Activated CD4-positive, alpha-beta T cell treated with anti-CD3 and anti-CD28 coated beads, Interleukin-10, Interleukin-2, amounts not matched to agents 100 ng/mL and 50 ng/mL, durations not matched to agents 16 hours and 8 hours (primary cell): ENCODE measurements at regions not wholly inside any gene's neighbourhood (a gene's known extent, or its start where the extent isn't known, plus 50 kb on each side); places are given as distances from the start of the nearest gene placed in this dataset.
"Not testable (repeated sequence)": the region's sequence is repeated elsewhere in the genome, so short reads cannot be mapped to it uniquely, and the experiment has no call there.

Source experiments
- DNase-seq: peaks from one replicate; pipeline ENCODE4 v3.0.0-alpha.2; 2020

DNA sequence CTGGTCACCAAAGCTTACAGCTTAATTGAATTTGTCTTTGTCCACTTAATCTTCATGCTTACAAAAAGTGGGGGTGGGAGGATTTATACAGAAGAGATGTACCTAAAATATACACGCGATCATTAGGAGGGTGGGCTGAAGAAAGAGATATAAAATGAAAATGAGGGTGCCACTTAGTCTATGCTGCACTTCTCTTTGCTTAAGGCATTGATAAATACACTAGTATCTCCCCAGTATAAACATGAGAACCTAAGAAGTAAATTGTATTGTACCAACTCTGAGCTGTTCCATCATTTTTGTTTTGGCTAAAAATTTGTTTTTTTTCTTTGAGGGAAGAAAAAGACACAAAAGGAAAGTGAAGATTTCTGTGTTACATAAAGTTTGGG lies 170.8 kb upstream of the ZNF217 start:
- DNase-seq: no peak

DNA sequence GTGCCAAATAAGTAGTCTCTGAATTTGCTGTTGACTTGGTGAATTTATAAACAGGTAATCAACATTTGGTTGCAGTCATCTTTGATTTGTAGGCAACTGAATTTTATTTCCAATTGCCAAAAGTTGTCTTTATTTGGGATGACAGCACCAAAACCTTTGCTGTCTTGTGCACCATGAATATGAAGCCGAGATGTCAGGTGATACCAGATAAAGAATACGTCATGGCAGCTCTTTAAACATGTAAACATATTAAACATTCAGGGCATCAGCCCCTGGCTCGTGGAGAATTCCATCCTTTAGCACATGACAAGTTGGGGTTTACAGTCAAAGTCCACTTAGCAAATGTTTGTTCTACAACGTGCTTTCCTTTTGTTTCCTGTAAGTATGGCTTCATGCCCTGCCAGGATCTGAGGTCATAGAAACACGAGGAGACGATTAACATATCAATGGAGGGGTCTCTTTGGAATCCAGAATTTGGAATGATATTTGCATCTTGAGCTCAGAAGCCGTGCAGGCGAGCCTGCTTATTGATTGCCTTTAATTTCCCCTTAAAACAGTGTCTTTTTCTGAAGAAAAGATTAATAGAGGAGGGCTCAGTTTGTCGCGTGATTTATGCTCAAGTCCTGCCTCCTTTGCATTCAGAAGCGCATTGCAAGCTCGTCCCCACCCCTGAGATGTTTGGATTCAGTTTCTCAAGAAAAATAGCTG lies 170.2 kb upstream of the ZNF217 start:
- no peak for DNase-seq

DNA sequence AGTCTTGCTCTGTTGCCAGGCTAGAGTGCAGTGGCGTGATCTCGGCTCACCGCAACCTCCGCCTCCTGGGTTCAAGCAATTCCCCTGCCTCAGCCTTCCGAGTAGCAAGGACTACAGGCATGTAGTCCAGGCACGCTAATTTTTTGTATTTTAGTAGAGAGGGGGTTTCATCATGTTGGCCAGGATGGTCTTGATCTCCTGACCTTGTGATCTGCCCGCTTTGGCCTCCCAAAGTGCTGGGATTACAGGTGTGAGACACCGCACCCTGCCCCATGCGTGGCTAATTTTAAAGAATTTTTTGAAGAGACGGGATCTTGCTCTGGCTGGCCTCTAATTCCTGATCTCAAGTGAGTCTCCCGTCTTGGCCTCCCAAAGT lies 168.8 kb upstream of the ZNF217 start:
- DNase-seq: not testable (repeated sequence)

DNA sequence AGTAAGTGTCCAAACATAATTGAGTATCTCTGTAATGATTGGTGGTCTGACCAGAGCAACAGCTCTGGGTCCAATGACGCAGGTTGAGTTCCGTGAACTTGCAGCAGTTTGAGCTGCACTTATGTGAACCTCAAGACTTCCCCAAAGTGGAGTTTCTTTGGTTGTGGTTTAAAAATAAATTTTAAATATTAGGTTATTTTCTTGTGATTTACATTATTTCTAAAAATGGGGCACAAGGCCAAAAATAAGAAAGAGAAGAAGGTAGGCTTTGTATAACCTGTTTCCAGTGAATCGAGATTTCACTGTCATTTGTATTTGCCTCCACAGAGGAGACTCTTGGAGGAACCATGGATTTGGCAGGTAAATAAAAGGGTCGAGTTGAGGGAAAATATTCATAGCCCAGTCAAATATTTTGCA lies 166.4 kb upstream of the ZNF217 start:
- DNase-seq: no peak

DNA sequence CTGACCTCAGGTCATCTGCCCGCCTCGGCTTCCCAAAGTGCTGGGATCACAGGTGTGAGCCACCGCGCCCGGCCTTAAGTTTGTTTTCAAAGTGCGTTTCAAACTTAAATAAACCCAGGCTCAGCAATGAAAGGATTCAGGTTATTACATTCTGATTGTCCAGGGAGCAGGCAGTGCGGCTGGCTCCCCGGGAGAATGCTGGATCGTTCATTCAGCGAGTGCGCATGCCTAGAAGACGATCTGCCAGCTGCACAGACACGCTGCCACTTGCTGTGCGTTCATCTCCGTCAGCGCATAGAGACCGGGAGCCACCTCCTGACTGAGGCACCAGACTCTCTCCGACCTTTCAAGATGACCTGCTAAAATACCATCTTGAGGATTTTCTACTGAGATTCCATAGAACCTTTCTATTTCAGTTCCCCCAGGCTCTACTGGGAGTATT lies 163.9 kb upstream of the ZNF217 start:
- no peak for DNase-seq

DNA sequence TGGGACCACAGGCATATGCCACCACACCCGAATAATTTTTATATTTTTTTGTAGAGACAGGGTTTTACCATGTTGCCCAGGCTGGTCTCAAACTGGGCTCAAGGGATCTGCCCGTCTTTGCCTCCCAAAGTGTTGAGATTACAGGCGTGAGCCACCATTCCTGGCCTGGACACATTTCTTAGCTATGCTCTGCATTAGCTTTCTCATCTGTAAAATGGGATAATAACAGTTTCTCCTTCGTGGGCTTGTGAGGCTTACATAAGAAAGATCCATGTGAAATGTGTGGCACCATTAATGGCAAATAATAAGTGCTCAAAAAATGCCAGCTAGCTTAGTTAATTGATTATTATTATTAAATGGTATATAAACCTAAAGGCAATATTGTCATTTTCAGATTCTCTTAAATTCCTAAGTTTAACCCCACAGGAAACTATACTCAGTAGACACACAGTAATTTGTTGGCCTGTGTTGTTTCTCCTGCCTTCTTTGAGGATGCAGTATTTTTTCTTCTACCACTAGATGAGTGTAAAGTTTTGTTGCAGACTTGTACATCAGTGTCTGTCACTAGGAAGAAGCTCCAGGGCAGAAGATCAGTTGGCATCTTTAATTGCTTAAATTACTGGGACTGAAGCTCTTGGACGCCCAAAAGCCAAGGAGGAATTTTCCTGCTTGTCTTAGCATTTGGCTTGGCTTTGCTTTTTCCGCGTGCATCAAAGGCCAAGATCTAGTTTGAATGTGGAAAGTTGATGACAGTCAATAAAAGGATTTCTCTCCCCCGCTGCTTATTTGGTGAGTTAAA lies 162.3 kb upstream of the ZNF217 start:
- DNase-seq: no peak

DNA sequence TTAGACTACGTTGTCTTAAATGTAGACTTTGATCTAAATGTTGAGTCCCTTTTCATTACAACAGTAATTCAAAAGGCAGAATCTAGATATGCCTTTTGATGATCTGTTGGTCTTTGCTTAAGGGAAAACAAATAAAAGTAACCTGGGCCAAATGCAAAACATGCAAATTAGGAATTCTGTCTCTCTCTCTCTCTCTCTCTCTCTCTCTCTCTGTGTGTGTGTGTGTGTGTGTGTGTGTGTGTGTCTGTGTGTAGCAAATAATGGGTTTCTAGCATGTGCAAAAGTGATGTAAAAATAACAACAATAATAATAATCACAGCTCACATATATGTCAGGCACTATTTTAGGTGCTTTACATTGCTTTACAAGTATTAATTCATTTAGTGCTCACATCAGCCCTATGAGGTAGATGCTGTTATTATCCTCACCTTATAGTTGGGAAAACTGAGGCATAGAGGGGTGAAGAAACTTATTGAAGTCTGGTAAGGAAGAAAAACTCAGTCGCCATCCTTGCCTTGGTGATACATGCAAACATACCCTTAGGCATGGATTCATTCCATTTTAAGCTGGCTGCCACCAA lies 160.3 kb upstream of the ZNF217 start:
- DNase-seq: no peak

DNA sequence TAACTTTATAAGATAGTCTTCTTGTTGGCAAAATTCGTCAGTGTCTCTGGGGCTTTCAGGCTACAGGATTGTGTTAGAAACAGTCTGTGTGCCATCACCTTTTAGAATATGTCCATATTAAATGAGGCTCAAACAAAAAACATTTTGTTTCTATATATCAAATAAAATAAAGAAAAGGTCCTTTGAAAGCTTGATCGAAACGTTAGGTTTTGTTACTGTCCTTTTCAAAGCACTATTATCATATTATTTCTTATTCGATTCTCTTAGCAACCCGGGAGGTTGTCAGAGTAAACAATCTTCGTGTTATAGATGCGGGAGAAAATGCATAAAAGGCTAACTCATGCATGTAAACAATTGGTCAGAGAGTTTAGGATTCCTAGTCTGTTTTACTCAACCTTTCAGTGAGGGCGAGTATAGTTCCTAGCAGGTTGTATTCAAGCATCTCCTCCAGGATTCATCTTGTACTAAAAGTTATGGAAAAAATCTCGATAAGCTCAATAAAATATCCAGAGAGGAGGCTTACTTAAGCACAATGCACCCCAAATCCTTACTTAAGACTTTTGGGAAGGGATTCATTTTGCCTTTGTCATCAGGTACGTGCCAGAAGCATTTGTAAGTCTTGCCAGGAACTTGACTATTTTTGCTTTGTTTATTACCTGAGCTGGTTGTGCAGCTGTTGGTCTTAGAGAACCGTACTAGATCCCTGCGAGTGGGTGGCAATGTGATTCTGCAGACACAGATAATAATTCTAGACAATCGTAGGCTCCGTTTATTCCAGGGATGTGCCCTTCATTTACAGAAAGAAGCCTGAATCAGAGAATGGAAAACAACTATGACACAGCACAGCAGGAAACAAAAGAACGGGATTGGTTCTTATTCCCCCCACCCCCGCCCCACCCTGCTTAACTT lies 159.6 kb upstream of the ZNF217 start:
- DNase-seq: no peak

DNA sequence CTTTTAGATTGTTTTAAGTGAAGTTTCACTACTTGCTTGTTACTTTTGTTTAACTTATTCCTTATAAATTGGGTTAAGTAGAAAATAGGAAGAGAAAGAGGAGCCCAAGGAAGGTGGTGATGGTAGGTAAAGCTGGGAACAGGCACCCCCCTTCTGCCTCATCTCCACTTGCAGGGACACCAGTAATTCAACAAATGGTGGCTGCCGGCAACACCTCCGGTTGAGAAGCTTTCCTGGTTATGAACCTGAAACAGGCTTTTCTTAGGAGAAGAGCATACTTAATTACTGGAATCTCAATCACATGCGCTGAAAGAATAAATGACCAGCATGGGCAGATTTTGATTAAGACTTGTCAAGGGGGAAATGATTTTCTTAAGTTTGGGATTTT lies 158.9 kb upstream of the ZNF217 start:
- no peak for DNase-seq

DNA sequence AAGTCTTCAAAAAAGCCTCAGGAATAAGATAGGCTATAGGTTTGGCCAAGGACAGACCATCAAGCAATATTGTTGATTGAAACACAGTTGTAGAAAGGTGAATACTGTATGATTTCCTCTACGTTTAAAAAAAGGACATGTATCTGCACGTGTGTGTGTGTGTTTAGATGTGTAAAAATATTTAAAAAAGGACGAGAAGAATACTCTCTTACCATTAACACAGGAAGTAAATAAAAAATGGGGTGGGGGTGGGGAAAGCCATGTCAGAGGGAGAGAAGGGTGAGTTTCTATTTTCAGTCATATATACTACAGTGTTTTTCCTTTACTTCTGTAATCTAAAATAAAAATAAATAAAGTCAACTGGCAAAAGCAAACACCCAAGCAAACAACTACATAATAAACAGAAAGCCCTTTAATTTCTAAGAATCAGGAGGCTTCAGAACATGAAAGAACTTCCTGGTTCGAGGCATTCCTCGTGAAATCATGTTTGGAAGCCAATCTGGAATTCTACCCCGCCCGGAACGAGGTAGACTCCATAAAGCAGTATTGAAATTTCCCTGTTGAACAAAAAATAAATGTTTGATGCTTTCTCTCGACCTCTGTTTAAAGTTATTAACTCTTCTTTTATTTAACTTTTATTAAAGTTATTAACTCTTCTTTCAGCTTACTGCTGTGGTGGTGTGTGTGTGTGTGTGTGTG lies 158.1 kb upstream of the ZNF217 start:
- no peak for DNase-seq

DNA sequence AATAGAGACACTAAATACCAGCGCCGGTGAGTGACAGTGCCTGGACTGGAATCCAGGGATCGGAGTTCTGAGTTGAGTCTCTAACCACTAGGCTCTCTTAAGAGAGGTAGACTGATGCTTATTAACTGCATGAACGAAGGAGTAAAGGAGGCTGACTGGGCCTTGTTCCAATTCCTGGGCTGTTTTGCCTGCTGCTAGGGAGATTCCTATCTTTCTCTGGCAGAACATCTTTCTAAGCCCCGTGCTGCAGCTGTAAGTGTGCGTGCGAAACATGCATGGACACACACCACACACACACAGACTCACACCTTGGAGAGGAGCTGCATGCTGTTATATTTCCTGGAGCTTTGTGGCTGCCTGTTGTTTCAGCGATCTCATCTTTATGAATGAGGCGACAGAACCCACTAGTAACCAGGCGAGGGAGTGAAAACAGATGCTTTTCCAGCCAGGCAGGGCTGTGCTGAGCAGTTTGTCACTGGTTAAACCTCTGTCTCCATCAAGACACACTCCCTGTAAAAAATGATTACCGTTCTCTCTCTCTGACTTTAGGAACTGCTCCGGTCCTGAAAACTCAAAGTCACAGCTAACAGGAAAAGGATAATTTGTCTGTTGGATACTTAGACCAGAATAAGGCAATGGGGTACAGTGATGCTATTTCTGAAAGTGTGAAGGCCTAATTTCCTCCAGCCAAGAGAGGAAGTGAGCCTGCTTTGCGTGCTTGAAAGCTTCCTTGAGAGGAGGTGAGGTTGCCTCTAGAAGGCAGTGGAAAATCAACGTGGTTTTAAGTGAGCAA lies 157.4 kb upstream of the ZNF217 start:
- DNase-seq: peak; percentile 86

DNA sequence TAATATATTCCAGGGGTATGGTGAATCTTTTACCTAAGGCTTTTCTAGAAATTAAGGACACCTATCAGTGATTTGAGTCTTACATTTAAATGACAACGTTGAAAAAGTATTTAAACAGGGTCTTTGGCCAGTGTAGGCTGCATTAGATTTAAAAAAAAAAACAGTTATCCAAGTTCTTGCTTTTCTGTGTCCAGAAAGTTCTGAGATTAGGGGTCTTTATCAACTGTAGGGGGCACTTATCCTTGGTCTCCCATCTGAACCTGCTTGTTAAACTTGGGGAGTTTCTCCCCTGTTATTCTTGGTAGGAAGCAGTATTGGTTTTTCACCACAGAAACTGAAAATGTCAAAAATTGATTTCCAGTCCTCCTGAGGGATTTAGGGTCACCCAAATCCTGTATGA lies 155.9 kb upstream of the ZNF217 start:
- DNase-seq: no peak

DNA sequence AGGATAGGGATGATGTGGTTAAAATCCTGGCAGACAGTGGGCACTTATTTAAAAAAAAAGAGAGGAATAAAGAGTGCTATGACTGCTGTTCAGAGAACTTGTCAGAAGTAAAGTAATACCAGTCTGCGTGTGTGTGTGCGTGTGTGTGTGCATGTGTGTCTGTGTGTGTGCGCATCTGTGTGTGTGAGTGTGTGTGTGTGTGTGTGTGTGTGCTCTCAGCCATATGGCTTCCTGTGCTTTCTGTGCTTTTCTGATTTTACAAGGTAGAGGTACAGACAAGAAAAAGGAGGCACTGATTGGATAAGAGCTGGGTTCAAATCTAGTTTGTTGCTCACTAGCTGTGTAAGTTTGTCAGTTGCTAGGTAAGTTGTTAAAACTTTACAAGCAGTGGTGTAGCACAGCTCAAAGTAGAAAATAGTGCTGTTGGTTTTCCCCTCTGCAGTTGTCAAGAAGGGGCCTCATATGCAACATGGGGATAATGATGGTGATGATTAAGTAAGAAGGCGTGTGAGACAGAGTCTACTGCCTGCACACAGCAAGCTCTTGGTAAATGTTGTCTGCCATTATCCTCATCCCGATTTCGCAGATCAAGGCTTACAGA lies 155.3 kb upstream of the ZNF217 start:
- DNase-seq: peak; percentile 20

DNA sequence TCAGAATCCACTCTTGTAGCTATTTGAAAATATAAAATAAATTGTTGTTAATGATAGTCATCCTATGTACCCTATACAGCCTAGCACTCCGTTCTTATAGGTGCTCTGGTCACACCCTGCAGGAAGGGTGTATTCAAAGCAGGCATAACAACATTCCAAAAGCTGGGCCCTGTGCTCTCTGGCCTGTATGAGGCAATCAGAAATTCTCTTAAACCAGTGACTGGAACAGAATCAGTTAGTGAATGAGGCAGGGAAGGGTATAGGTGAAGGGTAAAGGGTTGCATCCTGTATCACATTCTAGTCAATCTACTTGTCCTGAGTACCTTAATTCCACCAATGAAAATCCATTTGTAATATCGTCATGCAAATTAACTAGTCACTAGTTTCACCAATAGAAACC lies 154.5 kb upstream of the ZNF217 start:
- no peak for DNase-seq

DNA sequence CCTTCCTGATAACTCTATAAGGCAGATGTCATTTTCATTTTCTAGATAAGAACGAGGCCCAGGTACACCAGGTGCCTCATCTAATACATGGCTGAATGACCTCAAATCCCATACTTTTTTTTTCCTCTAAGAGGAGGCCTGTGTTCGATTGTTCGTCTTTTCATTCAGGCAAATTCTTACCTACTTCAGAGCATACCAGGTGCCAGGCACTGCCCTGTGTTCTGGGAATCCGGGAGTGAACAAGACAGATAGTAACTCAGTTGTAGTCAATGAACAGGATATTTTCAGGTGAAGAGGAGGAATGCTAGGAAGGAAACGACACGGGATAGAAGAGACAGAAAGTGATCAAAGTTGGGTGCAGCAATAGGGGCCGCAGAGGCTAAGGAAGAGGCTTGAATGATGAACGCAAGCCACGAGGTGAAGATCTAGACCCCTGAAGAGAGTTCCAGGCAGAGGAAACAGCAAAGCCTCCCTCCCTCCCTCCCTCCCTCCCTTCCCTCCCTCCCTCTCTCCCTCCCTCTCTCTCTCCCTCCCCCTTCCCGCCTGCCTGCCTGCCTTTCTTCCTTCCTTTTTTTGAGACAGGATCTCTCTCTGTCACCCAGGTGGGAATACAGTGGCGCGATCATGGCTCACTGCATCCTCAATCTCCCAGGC lies 150.1 kb upstream of the ZNF217 start:
- DNase-seq: no peak

DNA sequence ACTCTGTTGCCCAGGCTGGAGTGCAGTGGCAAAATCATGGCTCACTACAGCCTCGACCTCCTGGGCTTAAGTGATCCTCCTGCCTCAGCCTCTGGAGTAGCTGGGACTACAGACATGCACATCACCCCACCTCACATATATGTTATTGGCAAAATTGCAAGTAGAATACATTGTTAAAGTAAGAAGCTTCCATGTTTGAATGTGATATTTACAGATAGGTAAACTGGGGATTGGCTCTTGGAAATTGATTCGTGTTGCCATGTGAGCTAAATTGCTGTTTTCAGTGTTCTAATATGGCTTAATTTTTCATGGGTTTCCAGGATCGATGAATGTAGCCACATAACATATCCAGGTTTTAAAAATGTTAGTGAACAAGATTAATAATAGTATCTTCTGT lies 149.0 kb upstream of the ZNF217 start:
- DNase-seq: no peak

DNA sequence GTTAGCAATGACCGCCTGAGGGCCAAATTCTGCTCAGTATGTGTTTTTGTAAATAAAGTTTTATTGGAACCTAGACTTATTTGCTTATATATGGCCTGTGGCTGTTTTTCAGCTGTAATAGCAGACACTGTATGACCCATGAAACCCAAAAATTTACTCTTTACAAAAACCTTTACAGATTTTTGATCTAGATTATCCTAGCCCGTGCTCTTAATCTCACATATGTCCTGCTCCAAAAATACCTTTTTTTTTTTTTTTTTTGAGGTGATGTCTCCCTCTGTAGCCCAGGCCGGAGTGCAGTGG lies 148.0 kb upstream of the ZNF217 start:
- DNase-seq: no peak

DNA sequence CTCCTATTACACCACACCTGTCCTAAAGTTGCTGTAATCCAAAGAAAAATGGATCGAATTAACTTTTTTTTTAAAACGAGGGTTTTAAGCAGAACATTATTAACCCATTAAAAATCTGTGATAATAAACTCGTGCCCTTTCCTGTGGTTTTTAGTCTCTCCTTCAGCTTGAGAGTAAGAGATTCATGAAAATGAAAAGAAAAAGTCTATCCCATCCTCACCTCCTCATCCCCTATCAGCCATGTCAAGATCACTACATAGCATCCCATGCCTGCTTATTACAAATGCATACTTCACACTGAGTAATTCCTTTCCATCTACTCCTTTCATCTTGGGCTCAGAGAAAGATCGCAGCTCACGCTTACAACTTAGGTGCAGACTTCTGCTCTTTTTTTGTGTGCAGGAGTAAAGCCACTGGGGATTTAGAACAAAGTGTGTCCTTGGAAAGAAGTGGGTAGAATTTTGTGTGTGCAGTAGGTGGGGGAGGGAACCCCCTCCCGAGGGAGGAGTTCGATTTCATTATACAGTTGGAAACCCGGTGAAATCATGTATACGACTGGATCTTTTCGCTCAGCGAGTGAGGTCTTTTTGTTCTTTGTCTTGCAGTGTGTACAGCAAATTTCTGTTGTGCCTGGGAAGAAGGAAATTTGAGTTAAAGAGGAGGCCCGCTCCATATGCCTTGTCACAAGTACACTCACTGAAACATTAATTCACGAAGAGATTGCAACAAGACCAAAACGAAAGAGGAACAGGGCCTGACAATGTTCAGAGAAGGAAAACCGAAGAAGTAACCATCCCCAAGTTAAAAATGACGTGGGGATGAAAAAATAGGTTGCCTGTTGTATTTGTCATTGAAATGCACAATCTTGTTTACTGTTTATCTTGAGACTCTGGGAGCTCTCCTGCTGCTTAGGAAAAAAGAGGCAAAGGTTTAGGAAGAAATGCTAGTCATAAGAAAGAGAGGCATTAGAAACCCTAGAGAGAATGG lies 146.5 kb upstream of the ZNF217 start:
- DNase-seq: peak; percentile 56

DNA sequence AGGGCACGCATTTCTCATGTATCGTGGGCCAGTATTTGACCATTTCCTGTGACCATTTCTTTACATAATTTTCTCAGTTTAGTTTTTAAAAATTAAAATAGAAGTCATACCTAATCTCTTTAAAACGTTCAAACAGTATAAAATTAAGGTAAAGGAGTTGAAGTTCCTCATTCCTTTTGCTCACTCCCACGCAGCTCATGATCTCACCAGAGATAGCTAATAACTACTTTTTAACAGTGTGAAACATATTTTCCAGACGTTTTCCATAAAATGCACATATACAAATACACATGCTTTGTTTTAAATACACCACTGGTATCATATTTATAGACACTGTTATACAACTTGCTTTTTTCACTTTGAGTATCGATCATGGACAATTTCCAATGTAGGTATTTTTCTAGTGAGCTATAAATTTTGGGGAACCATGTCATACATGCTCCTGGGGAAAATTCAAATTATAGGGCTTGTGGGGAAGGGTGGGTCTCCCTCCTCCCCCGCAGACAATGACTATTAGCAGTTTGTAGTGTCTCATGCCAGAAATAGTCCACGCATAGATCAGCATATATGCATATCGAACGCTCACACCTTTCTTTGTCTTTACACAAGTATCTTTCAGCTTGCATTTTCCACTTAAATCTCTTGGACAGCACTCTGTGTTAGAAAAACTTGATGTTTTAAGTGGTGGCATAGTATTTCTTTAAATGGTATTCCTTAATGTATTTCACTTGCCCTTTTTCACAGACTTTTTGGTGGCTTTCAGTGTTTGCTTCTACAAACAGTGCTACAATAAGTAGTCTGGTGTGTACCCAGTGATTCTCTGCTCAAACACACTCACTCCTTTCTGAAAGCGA lies 145.5 kb upstream of the ZNF217 start:
- no peak for DNase-seq
